K562 (cell line): ENCODE measurements at regions not wholly inside any gene's neighbourhood (a gene's known extent, or its start where the extent isn't known, plus 50 kb on each side); places are given as distances from the start of the nearest gene placed in this dataset.

Source experiments
- ATAC-seq: fragments of 200-7000 bp; cut with Tn5 transposase; 3 replicates; pipeline ENCODE4 v1.9.1; 2020; ENCODE audit warnings: moderate library complexity
- BruUV-seq: library from RNA; stranded (reverse); fragments of 400-500 nt; replicated peaks from 2 replicates; lab custom pipeline; 2021; lab: Mats Ljungman, UMichigan
- CTCF ChIA-PET: fragments of 300-600 bp; formaldehyde crosslinking; extraction: SDS; loops from one replicate; lab custom pipeline; 2021; ENCODE audit warnings: low intra/inter-chr PET ratio; lab: Yijun Ruan, JAX
- POLR2A ChIA-PET: fragments of 300-600, 350-650 bp; sonication (Branson Sonifier 250); formaldehyde crosslinking; extraction: SDS; loops from one replicate; lab custom pipeline; 2021; ENCODE audit warnings: antibody characterized with exemption, inconsistent platforms; lab: Yijun Ruan, JAX
- DNase-seq, 4 experiments: peaks; one replicate each; pipeline versions ENCODE4 v3.0.0 to v3.0.0-alpha.2; 2011 to 2018; ENCODE audit warnings: low spot score in 3 of 4, mixed read lengths in 3 of 4; ENCODE audit errors: extremely low read depth in 1 of 4
- FAIRE-seq: peaks from 2 replicates; lab custom pipeline; 2011; peaks lifted over from hg19 to GRCh38; lab: Jason Lieb, UNC
- H2AFZ ChIP-seq: 2 replicates; pipeline ENCODE4 v1.6.0; 2011; ENCODE audit warnings: low read depth, low read length, control low read depth, inconsistent platforms
- H3K27ac ChIP-seq: fragments of 200-600 bp; 3 replicates; pipeline ENCODE4 v1.8.0; 2011; ENCODE audit warnings: low read depth, mild to moderate bottlenecking, control low read depth, inconsistent platforms, low read length, moderate library complexity, mixed read lengths; ENCODE audit errors: extremely low read depth
- H3K27me3 ChIP-seq, 2 experiments: fragments of 300-600 bp in 1 of 2; 2 replicates in 1 of 2; 3 replicates in 1 of 2; pipeline versions ENCODE4 v1.6.0 to v1.8.0; 2011; ENCODE audit warnings: inconsistent platforms in 2 of 2, low read length in 2 of 2, mild to moderate bottlenecking in 1 of 2, mixed read lengths in 1 of 2, moderate library complexity in 1 of 2; ENCODE audit not compliant: control insufficient read depth in 2 of 2, insufficient read depth in 2 of 2
- H3K36me3 ChIP-seq: fragments of 300-600 bp; 3 replicates; pipeline ENCODE4 v1.8.0; 2011; ENCODE audit warnings: mild to moderate bottlenecking, low read length, inconsistent platforms; ENCODE audit not compliant: control insufficient read depth, insufficient read depth
- H3K4me1 ChIP-seq, 2 experiments: fragments of 200-600 bp in 1 of 2; replicated peaks in 1 of 2; 2 replicates in 1 of 2; 3 replicates in 1 of 2; pipeline versions ENCODE4 v1.5.1 to v1.8.0; 2011; ENCODE audit warnings: inconsistent platforms in 2 of 2, low read length in 2 of 2, mild to moderate bottlenecking in 1 of 2, mixed read lengths in 1 of 2, moderate library complexity in 1 of 2; ENCODE audit not compliant: control insufficient read depth in 2 of 2, insufficient read depth in 2 of 2
- H3K4me2 ChIP-seq: 2 replicates; pipeline ENCODE4 v1.6.1; 2011; ENCODE audit warnings: low read length, control low read depth, inconsistent platforms, mixed read lengths; ENCODE audit not compliant: insufficient read depth
- H3K4me3 ChIP-seq: fragments of 200-600 bp; sonication (generic), shearing (Covaris generic); 2 replicates; pipeline ENCODE4 v1.5.1; 2016; ENCODE audit warnings: control low read depth, inconsistent platforms
- H3K79me2 ChIP-seq: fragments of 200-600 bp; 3 replicates; pipeline ENCODE4 v1.8.0; 2011; ENCODE audit warnings: low read length, inconsistent platforms; ENCODE audit not compliant: control insufficient read depth, insufficient read depth
- H3K9ac ChIP-seq, 2 experiments: 2 replicates each; pipeline versions ENCODE4 v1.6.0 to v1.6.1; 2011; ENCODE audit warnings: low read depth in 2 of 2, low read length in 2 of 2, control low read depth in 1 of 2, inconsistent platforms in 1 of 2, mild to moderate bottlenecking in 1 of 2, mixed read lengths in 1 of 2; ENCODE audit not compliant: insufficient read depth in 1 of 2
- H3K9me1 ChIP-seq: one replicate; pipeline ENCODE4 v1.6.0; 2011; ENCODE audit warnings: inconsistent platforms, mild to moderate bottlenecking, low read length, moderate library complexity; ENCODE audit not compliant: control insufficient read depth, insufficient read depth
- H3K9me3 ChIP-seq: replicated peaks from 2 replicates; pipeline ENCODE4 v1.5.1; 2011; ENCODE audit warnings: low read depth, low read length, inconsistent platforms; ENCODE audit not compliant: control insufficient read depth, insufficient read depth
- H4K20me1 ChIP-seq: replicated peaks from 2 replicates; pipeline ENCODE4 v1.6.1; 2011; ENCODE audit warnings: low read length, inconsistent platforms, mixed read lengths; ENCODE audit not compliant: control insufficient read depth, insufficient read depth
- FOXJ2 ChIP-seq: fragments of 200-800 bp; sonication (Bioruptor generic); IDR thresholded peaks from 2 replicates; pipeline ENCODE4 v1.6.1; 2016; ENCODE audit warnings: missing genetic modification characterization, missing compliant biosample characterization
- HLTF ChIP-seq: fragments of 450-650 bp; IDR thresholded peaks from 2 replicates; pipeline ENCODE4 v1.6.1; 2016
- NR2C2 ChIP-seq, 2 experiments: fragments of 200-800 bp in 1 of 2; sonication (Bioruptor generic) in 1 of 2; sonication (generic) in 1 of 2; formaldehyde crosslinking in 1 of 2; IDR thresholded peaks; 2 replicates each; pipeline versions ENCODE4 v1.6.1 to v1.8.0; 2016 to 2022; ENCODE audit warnings: mild to moderate bottlenecking in 1 of 2, missing compliant biosample characterization in 1 of 2, missing genetic modification characterization in 1 of 2, missing genetic modification reagents in 1 of 2
- PCBP1 ChIP-seq: fragments of 200-400 bp; formaldehyde crosslinking; IDR thresholded peaks from 2 replicates; pipeline ENCODE4 v1.6.1; 2018; ENCODE audit warnings: mild to moderate bottlenecking, low read depth, low read length; ENCODE audit not compliant: poor library complexity, severe bottlenecking
- SMAD1 ChIP-seq: fragments of 150-350 bp; IDR thresholded peaks from 2 replicates; pipeline ENCODE4 v1.6.1; 2014; ENCODE audit warnings: low read length, low read depth; ENCODE audit not compliant: partially characterized antibody
- ZNF174 ChIP-seq: fragments of 250-450 bp; sonication (Bioruptor Pico); IDR thresholded peaks from 2 replicates; pipeline ENCODE4 v1.4.0; 2020; ENCODE audit warnings: mild to moderate bottlenecking
- ZNF778 ChIP-seq: fragments of 450-650 bp; formaldehyde crosslinking; IDR thresholded peaks from 2 replicates; pipeline ENCODE4 v1.4.0; 2020; ENCODE audit warnings: mild to moderate bottlenecking, moderate library complexity
- WGBS: fragments of 100-300 bp; shearing (Covaris generic); methylation state at CpG from one replicate; pipeline ENCODE4 v1.1.6; 2016; ENCODE audit warnings: low coverage, mixed read lengths; ENCODE audit not compliant: insufficient coverage; ENCODE audit errors: missing lambda C conversion rate; 5-methylcytosine and 5-hydroxymethylcytosine counted together
- in situ Hi-C: fragments of 300-500 bp; cut with MboI; formaldehyde crosslinking; loops from 4 replicates; pipeline ENCODE4 v1.15.0; 2018; ENCODE audit warnings: inconsistent platforms, mixed read lengths
- intact Hi-C: fragments of 100-400 bp; cut with micrococcal nuclease; formaldehyde crosslinking; loops from 2 replicates; pipeline ENCODE4 v1.14.2; 2022
- TF ChIP-seq, protein P1 (sequence below): fragments of 200-800 bp; sonication (Bioruptor generic); IDR thresholded peaks from 2 replicates; pipeline ENCODE4 v1.6.1; 2016; ENCODE audit warnings: missing genetic modification characterization, missing compliant biosample characterization
- TF ChIP-seq, protein P2 (sequence below): fragments of 450-650 bp; IDR thresholded peaks from 2 replicates; pipeline ENCODE4 v1.6.1; 2017; ENCODE audit warnings: antibody characterized with exemption

DNA sequence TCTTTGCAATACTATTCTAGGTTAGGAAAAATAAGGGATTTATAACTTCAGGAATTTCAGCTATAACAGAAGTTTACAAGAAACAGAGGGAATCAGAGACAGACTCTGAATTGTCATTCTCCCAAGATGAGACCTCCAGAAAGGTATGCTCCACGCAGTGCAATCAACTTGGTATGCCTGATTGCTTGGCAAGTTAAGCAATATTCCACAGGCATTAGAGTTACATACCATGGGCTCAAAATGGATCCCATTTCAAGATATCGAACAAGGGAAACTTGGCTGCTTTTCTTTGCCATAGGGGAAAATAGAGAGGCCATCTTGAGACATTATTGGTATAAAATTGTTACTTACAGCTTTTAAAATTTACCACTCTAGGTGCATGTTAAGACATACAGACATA, 615.6 kb upstream of the SOX9 start:
- H3K4me3 ChIP-seq, result no peak overlapping the region
- no peak overlapping the region for H3K4me2 ChIP-seq
- H2AFZ ChIP-seq, result no peak overlapping the region
- intact Hi-C loops (no loop called here), in situ Hi-C loops (no loop called here)
- no peaks in the 10 kb centered on the region for H3K36me3 ChIP-seq
- no peaks in the 10 kb centered on the region for H3K79me2 ChIP-seq
- WGBS, result 0% methylated on average over 2 of the region's 2 CpGs
- ATAC-seq (no peak), FAIRE-seq (no peak), DNase-seq (no peak)
- H3K9ac ChIP-seq, result no peak overlapping the region
- ChIA-PET CTCF (no interaction called here), POLR2A (no interaction called here)
- H4K20me1 ChIP-seq, result no peaks in the 10 kb centered on the region
- no peaks in the 10 kb centered on the region for H3K9me3 ChIP-seq
- H3K27me3 ChIP-seq, result no peaks in the 10 kb centered on the region
- H3K4me1 ChIP-seq, result no peaks in the 10 kb centered on the region
- H3K9me1 ChIP-seq, result no peaks in the 10 kb centered on the region
- H3K27ac ChIP-seq, result no peak overlapping the region
- BruUV-seq, result no TSS peak
- TF ChIP-seq SMAD1 (no peak), ZNF174 (CRISPR knock-in tag) (no peak), HLTF (no peak), NR2C2 (CRISPR knock-in tag; IDR thresholded peaks at IDR 0.05) (no peak), NR2C2 (tag; IDR thresholded peaks at IDR 0.05) (no peak), PCBP1 (no peak), FOXJ2 (no peak), ZNF778 (no peak)
- TF ChIP-seq, all 486 proteins: peak for 0

DNA sequence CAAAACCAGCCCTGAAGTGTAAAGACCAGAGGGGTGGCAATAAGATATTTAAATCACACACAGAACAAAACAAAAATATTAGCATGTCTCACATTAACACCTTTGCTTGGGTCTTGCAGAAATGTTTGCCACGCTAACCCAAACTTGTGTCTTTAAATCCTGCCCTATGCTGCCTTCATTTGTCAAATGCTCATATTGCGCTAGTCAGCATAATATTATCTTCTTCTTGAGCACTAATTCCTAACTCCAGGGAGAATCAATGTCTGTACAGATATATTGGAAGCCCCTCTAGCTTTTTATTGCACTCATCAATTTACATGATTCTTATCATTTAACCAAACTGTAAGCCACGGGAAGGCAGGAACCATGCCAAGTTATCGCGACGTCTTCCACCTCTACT, 614.8 kb upstream of the SOX9 start:
- intact Hi-C loops, result no loop called here
- no peak for ATAC-seq
- no peaks in the 10 kb centered on the region for H3K9me1 ChIP-seq
- BruUV-seq, result no TSS peak
- no peak overlapping the region for H3K9ac ChIP-seq
- TF ChIP-seq, protein P1, sequence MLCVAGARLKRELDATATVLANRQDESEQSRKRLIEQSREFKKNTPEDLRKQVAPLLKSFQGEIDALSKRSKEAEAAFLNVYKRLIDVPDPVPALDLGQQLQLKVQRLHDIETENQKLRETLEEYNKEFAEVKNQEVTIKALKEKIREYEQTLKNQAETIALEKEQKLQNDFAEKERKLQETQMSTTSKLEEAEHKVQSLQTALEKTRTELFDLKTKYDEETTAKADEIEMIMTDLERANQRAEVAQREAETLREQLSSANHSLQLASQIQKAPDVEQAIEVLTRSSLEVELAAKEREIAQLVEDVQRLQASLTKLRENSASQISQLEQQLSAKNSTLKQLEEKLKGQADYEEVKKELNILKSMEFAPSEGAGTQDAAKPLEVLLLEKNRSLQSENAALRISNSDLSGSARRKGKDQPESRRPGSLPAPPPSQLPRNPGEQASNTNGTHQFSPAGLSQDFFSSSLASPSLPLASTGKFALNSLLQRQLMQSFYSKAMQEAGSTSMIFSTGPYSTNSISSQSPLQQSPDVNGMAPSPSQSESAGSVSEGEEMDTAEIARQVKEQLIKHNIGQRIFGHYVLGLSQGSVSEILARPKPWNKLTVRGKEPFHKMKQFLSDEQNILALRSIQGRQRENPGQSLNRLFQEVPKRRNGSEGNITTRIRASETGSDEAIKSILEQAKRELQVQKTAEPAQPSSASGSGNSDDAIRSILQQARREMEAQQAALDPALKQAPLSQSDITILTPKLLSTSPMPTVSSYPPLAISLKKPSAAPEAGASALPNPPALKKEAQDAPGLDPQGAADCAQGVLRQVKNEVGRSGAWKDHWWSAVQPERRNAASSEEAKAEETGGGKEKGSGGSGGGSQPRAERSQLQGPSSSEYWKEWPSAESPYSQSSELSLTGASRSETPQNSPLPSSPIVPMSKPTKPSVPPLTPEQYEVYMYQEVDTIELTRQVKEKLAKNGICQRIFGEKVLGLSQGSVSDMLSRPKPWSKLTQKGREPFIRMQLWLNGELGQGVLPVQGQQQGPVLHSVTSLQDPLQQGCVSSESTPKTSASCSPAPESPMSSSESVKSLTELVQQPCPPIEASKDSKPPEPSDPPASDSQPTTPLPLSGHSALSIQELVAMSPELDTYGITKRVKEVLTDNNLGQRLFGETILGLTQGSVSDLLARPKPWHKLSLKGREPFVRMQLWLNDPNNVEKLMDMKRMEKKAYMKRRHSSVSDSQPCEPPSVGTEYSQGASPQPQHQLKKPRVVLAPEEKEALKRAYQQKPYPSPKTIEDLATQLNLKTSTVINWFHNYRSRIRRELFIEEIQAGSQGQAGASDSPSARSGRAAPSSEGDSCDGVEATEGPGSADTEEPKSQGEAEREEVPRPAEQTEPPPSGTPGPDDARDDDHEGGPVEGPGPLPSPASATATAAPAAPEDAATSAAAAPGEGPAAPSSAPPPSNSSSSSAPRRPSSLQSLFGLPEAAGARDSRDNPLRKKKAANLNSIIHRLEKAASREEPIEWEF (CRISPR knock-in tag), result no peak
- TF ChIP-seq, protein P2, sequence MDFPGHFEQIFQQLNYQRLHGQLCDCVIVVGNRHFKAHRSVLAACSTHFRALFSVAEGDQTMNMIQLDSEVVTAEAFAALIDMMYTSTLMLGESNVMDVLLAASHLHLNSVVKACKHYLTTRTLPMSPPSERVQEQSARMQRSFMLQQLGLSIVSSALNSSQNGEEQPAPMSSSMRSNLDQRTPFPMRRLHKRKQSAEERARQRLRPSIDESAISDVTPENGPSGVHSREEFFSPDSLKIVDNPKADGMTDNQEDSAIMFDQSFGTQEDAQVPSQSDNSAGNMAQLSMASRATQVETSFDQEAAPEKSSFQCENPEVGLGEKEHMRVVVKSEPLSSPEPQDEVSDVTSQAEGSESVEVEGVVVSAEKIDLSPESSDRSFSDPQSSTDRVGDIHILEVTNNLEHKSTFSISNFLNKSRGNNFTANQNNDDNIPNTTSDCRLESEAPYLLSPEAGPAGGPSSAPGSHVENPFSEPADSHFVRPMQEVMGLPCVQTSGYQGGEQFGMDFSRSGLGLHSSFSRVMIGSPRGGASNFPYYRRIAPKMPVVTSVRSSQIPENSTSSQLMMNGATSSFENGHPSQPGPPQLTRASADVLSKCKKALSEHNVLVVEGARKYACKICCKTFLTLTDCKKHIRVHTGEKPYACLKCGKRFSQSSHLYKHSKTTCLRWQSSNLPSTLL, result no peak
- TF ChIP-seq, all 486 proteins: peak for 0
- Histone ChIP-seq H3K4me1 (no peaks in the 10 kb centered on the region), H3K4me2 (no peak overlapping the region), H3K36me3 (no peaks in the 10 kb centered on the region), H3K79me2 (no peaks in the 10 kb centered on the region), H2AFZ (no peak overlapping the region), H3K27ac (no peak overlapping the region), H4K20me1 (no peaks in the 10 kb centered on the region), H3K27me3 (no peaks in the 10 kb centered on the region), H3K4me3 (no peak overlapping the region), H3K9me3 (no peaks in the 10 kb centered on the region)
- 6% methylated on average over 6 of the region's 6 CpGs for WGBS
- ChIA-PET POLR2A (no interaction called here), CTCF (no interaction called here)
- FAIRE-seq (no peak), DNase-seq (no peak)
- in situ Hi-C loops, result no loop called here
